Transverse colon (tissue), 4 donors: ENCODE measurements at regions not wholly inside any gene's neighbourhood (a gene's known extent, or its start where the extent isn't known, plus 50 kb on each side); places are given as distances from the start of the nearest gene placed in this dataset.

Source experiments
- DNase-seq: peaks from one replicate; pipeline ENCODE4 v3.0.0-alpha.2; 2019
- H3K27ac ChIP-seq, 4 donors: fragments of 200-600 bp; sonication (generic); 2 replicates each; pipeline ENCODE4 v1.5.1; 2016 to 2018; ENCODE audit warnings: inconsistent platforms in 4 of 4
- H3K27me3 ChIP-seq: fragments of 200-600 bp; sonication (generic); 2 replicates; pipeline ENCODE4 v1.5.1; 2017; ENCODE audit warnings: inconsistent platforms
- H3K36me3 ChIP-seq, 4 donors: fragments of 200-600 bp; sonication (generic); 2 replicates each; pipeline ENCODE4 v1.5.1; 2017 to 2019; ENCODE audit warnings: inconsistent platforms in 4 of 4
- H3K4me1 ChIP-seq, 4 donors: fragments of 200-600 bp; sonication (generic); 2 replicates each; pipeline ENCODE4 v1.5.1; 2017 to 2020; ENCODE audit warnings: inconsistent platforms in 4 of 4
- H3K4me3 ChIP-seq, 4 donors: fragments of 200-600 bp; sonication (generic); 1 replicate in 1 of 4; 2 replicates in 3 of 4; pipeline versions ENCODE4 v1.5.1 to v1.6.1; 2017 to 2019; ENCODE audit warnings: inconsistent platforms in 4 of 4
- H3K9me3 ChIP-seq, 2 donors: fragments of 200-600 bp; sonication (generic); 2 replicates each; pipeline ENCODE4 v1.5.1; 2017 to 2019; ENCODE audit warnings: inconsistent platforms in 2 of 2
- CTCF ChIP-seq, 5 experiments: fragments of 200-600 bp in 3 of 5; fragments of 450-650 bp in 2 of 5; sonication (generic) in 3 of 5; IDR thresholded peaks; 1 replicate in 2 of 5; 2 replicates in 3 of 5; pipeline ENCODE4 v1.5.1; 2016 to 2017; ENCODE audit warnings: antibody characterized with exemption in 5 of 5, inconsistent platforms in 3 of 5, mild to moderate bottlenecking in 2 of 5, moderate library complexity in 1 of 5
- EP300 ChIP-seq: sonication (generic); formaldehyde crosslinking; IDR thresholded peaks from one replicate; pipeline ENCODE4 v1.6.1; 2017; ENCODE audit warnings: antibody characterized with exemption, low read depth
- POLR2A ChIP-seq: fragments of 450-650 bp; IDR thresholded peaks from one replicate; pipeline ENCODE4 v1.6.1; 2016; ENCODE audit warnings: antibody characterized with exemption, mild to moderate bottlenecking, moderate library complexity
- POLR2AphosphoS5 ChIP-seq, 3 donors: sonication (generic); formaldehyde crosslinking; IDR thresholded peaks; one replicate each; pipeline ENCODE4 v1.6.1; 2016; ENCODE audit warnings: antibody characterized with exemption in 3 of 3
- WGBS, 2 donors: methylation state at CpG; one replicate each; pipeline ENCODE4 v1.1.5; 2018; ENCODE audit warnings: low coverage in 1 of 2; 5-methylcytosine and 5-hydroxymethylcytosine counted together
- in situ Hi-C, 4 donors: fragments of 200-750 bp; cut with MboI; loops; one replicate each; pipeline versions ENCODE4 v1.15.0 to v1.15.1; 2017; ENCODE audit warnings: low sequenced_read_pairs in 3 of 4, low pct_ligation_motif_present in 1 of 4, low pct_unique_long_range_greater_than_20kb in 1 of 4
- intact Hi-C: fragments of 100-400 bp; cut with DNase I; formaldehyde crosslinking; loops from one replicate; pipeline ENCODE4 v1.15.1; 2023; ENCODE audit warnings: low total_unique reads

- Histone ChIP-seq H3K27me3 (no peaks in the 10 kb centered on the region), H3K36me3 (no peaks in the 10 kb centered on the region), H3K9me3 (no peaks in the 10 kb centered on the region), H3K4me3 (no peak overlapping the region), H3K27ac (no peak overlapping the region), H3K4me1 (peaks cover 0 to 17% (median 0%) of the 10 kb centered on the region in 4 donors)
- 69 to 74% methylated on average over 2 of the region's 2 CpGs for WGBS, 2 donors
- intact Hi-C loops (no loop called here), in situ Hi-C loops (no loop called here)
- no peak for DNase-seq
- TF ChIP-seq CTCF (IDR thresholded peaks at IDR 0.05) (no peak), EP300 (no peak), POLR2A (no peak), POLR2AphosphoS5 (IDR thresholded peaks at IDR 0.05) (no peak)
These were observed 164.0 kb downstream of the SH2D4B start for GRCh38 chr10:80701706-80702105.

DNA sequence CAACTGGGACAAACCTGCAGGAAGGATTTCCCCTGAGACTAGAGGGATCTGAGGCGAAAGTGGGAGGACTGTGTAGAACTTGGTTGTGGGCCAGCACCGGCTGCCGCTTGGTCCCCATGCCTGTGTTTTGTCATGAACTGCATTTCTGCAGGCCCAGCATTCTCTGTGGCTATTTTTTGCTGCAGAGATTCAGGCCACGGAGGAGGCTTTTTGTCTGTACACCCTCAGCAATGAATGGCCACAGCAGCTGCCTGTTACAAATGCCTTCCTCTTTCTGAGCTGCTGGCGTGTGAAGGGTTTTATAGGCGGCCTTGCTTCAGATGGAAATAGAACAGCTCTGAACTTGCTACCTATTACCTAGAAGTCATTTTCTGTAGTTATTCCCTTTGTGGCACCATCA is 164.4 kb downstream of the SH2D4B start:
- 71 to 80% methylated on average over 3 to 6 of the region's 6 CpGs for WGBS, 2 donors
- Histone ChIP-seq H3K27me3 (no peaks in the 10 kb centered on the region), H3K36me3 (no peaks in the 10 kb centered on the region), H3K4me1 (peaks cover 0 to 17% (median 0%) of the 10 kb centered on the region in 4 donors), H3K4me3 (no peak overlapping the region), H3K27ac (no peak overlapping the region), H3K9me3 (no peaks in the 10 kb centered on the region)
- TF ChIP-seq EP300 (no peak), POLR2A (no peak), POLR2AphosphoS5 (IDR thresholded peaks at IDR 0.05) (no peak), CTCF (IDR thresholded peaks at IDR 0.05) (no peak)
- intact Hi-C loops (no loop called here), in situ Hi-C loops (no loop called here)
- no peak for DNase-seq

DNA sequence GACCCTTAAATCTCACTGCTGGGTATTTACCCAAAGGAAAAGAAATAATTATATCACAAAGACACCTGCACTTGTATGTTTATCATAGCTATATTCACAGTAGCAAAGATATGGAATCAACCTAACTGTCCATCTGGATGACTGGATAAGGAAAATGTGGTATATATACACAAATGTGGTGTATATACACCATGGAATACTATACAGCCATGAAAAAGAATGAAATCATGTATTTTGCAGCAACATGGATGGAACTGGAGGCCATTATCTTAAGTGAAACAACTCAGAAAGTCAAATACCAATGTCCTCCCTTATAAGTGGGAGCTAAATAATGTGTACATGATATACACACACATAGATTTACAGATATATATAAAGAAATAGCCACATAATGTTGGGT is 168.2 kb downstream of the SH2D4B start:
- intact Hi-C loops, result no loop called here
- Histone ChIP-seq H3K27me3 (no peaks in the 10 kb centered on the region), H3K4me1 (no peaks in the 10 kb centered on the region), H3K4me3 (no peak overlapping the region), H3K36me3 (no peaks in the 10 kb centered on the region), H3K27ac (no peak overlapping the region), H3K9me3 (no peaks in the 10 kb centered on the region)
- in situ Hi-C loops, result no loop called here
- DNase-seq, result no peak
- TF ChIP-seq CTCF (IDR thresholded peaks at IDR 0.05), result no peak
- TF ChIP-seq EP300, result no peak
- no peak for TF ChIP-seq POLR2A
- TF ChIP-seq POLR2AphosphoS5 (IDR thresholded peaks at IDR 0.05), result no peak

DNA sequence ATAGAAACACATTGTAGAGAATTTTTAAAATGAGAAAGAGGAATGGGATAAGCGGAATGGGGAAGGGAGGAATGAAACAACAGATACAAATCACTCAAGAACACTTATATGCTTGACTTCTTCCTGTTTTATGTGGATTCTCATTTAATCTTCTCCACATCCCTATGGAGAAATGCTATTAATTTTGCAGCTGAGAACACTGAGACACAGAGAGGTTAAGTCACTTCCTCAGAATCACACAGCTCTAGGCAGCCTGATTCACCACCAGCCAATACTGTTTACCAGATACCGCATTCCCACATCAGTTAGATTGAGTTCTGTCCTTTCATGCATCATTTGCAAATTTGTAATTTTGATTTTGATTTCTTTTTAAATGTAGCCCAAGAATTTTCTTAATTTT is 170.5 kb downstream of the SH2D4B start:
- TF ChIP-seq EP300, result no peak
- no peak for TF ChIP-seq CTCF (IDR thresholded peaks at IDR 0.05)
- no peak for TF ChIP-seq POLR2A
- no peak for TF ChIP-seq POLR2AphosphoS5 (IDR thresholded peaks at IDR 0.05)
- in situ Hi-C loops, result no loop called here
- H3K27ac ChIP-seq, result no peak overlapping the region
- no peaks in the 10 kb centered on the region for H3K27me3 ChIP-seq
- H3K4me1 ChIP-seq, result no peaks in the 10 kb centered on the region
- H3K9me3 ChIP-seq, result no peaks in the 10 kb centered on the region
- intact Hi-C loops, result no loop called here
- WGBS, 2 donors, result 88 to 94% methylated on average over 2 of the region's 2 CpGs
- H3K36me3 ChIP-seq, result no peaks in the 10 kb centered on the region
- no peak overlapping the region for H3K4me3 ChIP-seq
- no peak for DNase-seq
